ENCODE measurements at regions not wholly inside any gene's neighbourhood (a gene's known extent, or its start where the extent isn't known, plus 50 kb on each side); places are given as distances from the start of the nearest gene placed in this dataset.
"Not testable (repeated sequence)": the region's sequence is repeated elsewhere in the genome, so short reads cannot be mapped to it uniquely, and the experiment has no call there.

GRCh38 chr2:200119236-200119635, 163.9 kb downstream of the MAIP1 start:
- DNase-seq (ENCODE audit: low read depth in 1 of 2, low spot score in 1 of 2): no peak
- no peak overlapping the region for H3K4me3 ChIP-seq (replicated peaks; ENCODE audit: insufficient read depth, low read length)
- peaks cover 2% of the 10 kb centered on the region for H3K27me3 ChIP-seq (ENCODE audit: insufficient read depth, poor library complexity, severe bottlenecking)
- no peak overlapping the region for H3K27ac ChIP-seq (replicated peaks)
- no peak for TF ChIP-seq GABPA (IDR thresholded peaks at IDR 0.05; ENCODE audit: low read depth)
- no peak for TF ChIP-seq CTCF (IDR thresholded peaks at IDR 0.05; ENCODE audit: insufficient read depth, low read length)
- TF ChIP-seq POLR2AphosphoS5 (IDR thresholded peaks at IDR 0.05; ENCODE audit: low read depth): no peak
- TF ChIP-seq, protein P1, sequence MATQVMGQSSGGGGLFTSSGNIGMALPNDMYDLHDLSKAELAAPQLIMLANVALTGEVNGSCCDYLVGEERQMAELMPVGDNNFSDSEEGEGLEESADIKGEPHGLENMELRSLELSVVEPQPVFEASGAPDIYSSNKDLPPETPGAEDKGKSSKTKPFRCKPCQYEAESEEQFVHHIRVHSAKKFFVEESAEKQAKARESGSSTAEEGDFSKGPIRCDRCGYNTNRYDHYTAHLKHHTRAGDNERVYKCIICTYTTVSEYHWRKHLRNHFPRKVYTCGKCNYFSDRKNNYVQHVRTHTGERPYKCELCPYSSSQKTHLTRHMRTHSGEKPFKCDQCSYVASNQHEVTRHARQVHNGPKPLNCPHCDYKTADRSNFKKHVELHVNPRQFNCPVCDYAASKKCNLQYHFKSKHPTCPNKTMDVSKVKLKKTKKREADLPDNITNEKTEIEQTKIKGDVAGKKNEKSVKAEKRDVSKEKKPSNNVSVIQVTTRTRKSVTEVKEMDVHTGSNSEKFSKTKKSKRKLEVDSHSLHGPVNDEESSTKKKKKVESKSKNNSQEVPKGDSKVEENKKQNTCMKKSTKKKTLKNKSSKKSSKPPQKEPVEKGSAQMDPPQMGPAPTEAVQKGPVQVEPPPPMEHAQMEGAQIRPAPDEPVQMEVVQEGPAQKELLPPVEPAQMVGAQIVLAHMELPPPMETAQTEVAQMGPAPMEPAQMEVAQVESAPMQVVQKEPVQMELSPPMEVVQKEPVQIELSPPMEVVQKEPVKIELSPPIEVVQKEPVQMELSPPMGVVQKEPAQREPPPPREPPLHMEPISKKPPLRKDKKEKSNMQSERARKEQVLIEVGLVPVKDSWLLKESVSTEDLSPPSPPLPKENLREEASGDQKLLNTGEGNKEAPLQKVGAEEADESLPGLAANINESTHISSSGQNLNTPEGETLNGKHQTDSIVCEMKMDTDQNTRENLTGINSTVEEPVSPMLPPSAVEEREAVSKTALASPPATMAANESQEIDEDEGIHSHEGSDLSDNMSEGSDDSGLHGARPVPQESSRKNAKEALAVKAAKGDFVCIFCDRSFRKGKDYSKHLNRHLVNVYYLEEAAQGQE (IDR thresholded peaks at IDR 0.05; ENCODE audit: insufficient replicate concordance, low read depth): no peak
- no peak for TF ChIP-seq SPI1 (IDR thresholded peaks at IDR 0.05; ENCODE audit: borderline replicate concordance, low read depth)

DNA sequence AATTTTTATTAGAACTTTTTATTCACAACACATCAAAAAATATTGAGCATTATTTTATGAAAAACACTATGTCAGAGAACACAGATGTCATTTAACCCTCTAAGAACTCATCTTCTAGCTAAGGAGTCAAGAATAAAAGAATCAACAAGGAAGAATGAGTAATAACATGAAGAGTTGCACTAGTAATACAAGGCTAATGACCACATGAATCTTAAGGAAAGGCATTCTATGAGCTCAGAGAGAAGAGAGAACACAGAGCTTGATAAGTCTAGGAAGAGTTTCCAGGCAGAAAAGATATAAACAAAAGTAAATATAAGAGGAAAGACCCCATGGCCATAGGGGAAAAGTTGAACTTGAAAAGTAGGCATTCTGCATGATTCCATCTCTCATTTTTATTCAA, 166.5 kb downstream of the MAIP1 start:
- no peak for DNase-seq (ENCODE audit: low read depth in 1 of 2, low spot score in 1 of 2)
- TF ChIP-seq POLR2AphosphoS5 (IDR thresholded peaks at IDR 0.05; ENCODE audit: low read depth) (no peak), GABPA (IDR thresholded peaks at IDR 0.05; ENCODE audit: low read depth) (no peak), CTCF (IDR thresholded peaks at IDR 0.05; ENCODE audit: insufficient read depth, low read length) (no peak), SPI1 (IDR thresholded peaks at IDR 0.05; ENCODE audit: borderline replicate concordance, low read depth) (no peak)
- TF ChIP-seq, protein P1 (IDR thresholded peaks at IDR 0.05; ENCODE audit: insufficient replicate concordance, low read depth): no peak
- no peaks in the 10 kb centered on the region for H3K27me3 ChIP-seq (ENCODE audit: insufficient read depth, poor library complexity, severe bottlenecking)
- no peak overlapping the region for H3K4me3 ChIP-seq (replicated peaks; ENCODE audit: insufficient read depth, low read length)
- H3K27ac ChIP-seq (replicated peaks): no peak overlapping the region

DNA sequence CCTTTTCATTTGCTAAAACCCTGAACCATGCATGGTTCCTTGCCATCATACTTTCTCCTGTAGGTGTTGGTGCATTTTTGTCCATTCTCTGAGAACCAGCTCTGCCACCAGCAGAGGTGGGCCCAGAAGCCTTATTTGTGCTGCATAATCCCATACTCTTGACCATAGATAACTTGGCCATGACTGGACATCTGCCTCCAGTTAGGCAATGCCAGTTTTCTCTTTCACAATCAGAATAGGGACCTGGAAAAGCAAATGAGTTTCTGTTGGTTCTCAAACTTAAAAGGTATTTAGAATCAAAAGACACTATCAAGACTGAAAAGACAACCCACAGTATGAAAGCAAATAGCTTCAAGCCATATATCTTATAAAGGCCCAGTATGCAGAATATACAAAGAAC, 167.3 kb downstream of the MAIP1 start:
- no peaks in the 10 kb centered on the region for H3K27me3 ChIP-seq (ENCODE audit: insufficient read depth, poor library complexity, severe bottlenecking)
- TF ChIP-seq POLR2AphosphoS5 (IDR thresholded peaks at IDR 0.05; ENCODE audit: low read depth) (no peak), CTCF (IDR thresholded peaks at IDR 0.05; ENCODE audit: insufficient read depth, low read length) (no peak), SPI1 (IDR thresholded peaks at IDR 0.05; ENCODE audit: borderline replicate concordance, low read depth) (no peak)
- H3K4me3 ChIP-seq (replicated peaks; ENCODE audit: insufficient read depth, low read length): no peak overlapping the region
- DNase-seq (ENCODE audit: low read depth in 1 of 2, low spot score in 1 of 2): no peak
- H3K27ac ChIP-seq (replicated peaks): no peak overlapping the region

GRCh38 chr2:200124665-200125368, 169.4 kb downstream of the MAIP1 start:
- H3K4me3 ChIP-seq (replicated peaks; ENCODE audit: insufficient read depth, low read length); H3K27ac ChIP-seq (replicated peaks); H3K27me3 ChIP-seq (ENCODE audit: insufficient read depth, poor library complexity, severe bottlenecking); DNase-seq (ENCODE audit: low read depth in 1 of 2, low spot score in 1 of 2): not testable (repeated sequence)

All from HL-60 (cell line).